ENCODE measurements at regions not wholly inside any gene's neighbourhood (a gene's known extent, or its start where the extent isn't known, plus 50 kb on each side); places are given as distances from the start of the nearest gene placed in this dataset.
"Not testable (repeated sequence)": the region's sequence is repeated elsewhere in the genome, so short reads cannot be mapped to it uniquely, and the experiment has no call there.

DNA sequence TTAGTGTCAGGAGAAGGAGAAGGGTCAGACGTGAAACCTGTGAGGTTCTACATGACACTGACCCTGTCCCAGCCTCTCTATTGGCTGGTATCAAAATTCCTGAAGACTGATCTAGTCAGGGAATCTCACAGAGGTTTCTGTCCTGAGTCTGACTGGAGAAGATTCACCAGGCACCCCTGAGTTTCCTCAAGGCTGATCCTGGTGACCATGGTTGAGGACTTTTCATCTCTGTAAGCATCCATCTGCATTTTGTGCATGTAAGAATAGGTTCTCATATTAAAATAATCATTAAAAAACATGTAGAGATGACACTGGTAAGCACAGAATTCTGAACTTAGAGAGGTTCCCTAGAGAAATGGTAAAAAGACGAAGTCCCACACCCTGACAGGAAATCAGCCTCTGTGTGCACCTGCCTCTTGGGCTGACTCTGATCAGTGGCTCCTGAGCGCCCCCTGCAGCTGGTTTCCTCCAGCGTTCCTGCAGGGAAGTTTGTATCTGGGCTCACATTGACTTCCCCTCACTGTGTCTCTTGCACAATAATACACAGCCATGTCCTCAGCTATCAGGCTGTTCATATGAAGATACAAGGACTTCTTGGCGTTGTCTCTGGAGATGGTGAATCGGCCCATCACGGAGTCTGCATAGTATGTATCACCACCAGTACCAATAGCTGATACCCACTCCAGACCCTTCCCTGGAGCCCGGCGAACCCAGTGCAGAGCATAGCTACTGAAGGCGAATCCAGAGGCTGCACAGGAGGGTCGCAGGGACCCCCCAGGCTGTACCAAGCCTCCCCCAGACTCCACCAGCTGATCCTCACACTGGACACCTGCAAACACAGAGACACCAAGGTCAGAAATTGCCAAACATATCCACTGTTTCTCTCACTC lies 991.9 kb downstream of the TMEM121 start:
- no peaks in the 10 kb centered on the region for H3K36me3 Mint-ChIP-seq (ENCODE audit: insufficient read depth)
- H3K4me1 Mint-ChIP-seq (ENCODE audit: low read depth), result no peaks in the 10 kb centered on the region
- H3K27ac Mint-ChIP-seq, result no peak overlapping the region
- DNase-seq (ENCODE audit: low spot score, unreplicated experiment), result no peak
- no peak overlapping the region for H3K4me3 Mint-ChIP-seq (ENCODE audit: low read depth)
- no peaks in the 10 kb centered on the region for H3K27me3 Mint-ChIP-seq
- peaks cover 71% of the 10 kb centered on the region for H3K9me3 Mint-ChIP-seq (ENCODE audit: low read depth)
- TF ChIP-seq CTCF (IDR thresholded peaks at IDR 0.05; ENCODE audit: unreplicated experiment), result no peak

DNA sequence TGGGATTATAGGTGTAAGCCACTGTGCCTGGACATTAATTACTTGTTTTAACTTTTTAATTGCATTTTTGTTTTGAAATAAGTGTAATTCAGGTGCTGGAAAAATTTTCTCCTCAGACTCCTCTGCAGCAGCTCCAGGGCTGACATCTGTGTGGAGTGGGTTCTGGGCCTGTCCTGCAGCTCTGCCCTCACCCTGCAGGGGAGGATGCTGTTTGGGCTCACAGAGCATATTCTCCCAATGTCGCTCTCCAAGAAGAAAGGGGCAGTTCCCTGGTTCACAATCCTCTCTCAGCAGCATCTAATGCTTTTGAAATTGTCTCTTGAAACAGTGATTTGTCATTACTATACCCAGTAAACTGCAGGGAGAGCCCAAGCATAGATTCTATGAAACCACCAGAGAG lies 995.7 kb downstream of the TMEM121 start:
- H3K27ac Mint-ChIP-seq, result not testable (repeated sequence)

GRCh38 chr14:106522990-106523389 lies 996.6 kb downstream of the TMEM121 start:
- Mint-ChIP-seq H3K9me3 (ENCODE audit: low read depth) (peaks cover 46% of the 10 kb centered on the region), H3K4me3 (ENCODE audit: low read depth) (no peak overlapping the region), H3K4me1 (ENCODE audit: low read depth) (no peaks in the 10 kb centered on the region), H3K36me3 (ENCODE audit: insufficient read depth) (no peaks in the 10 kb centered on the region), H3K27ac (no peak overlapping the region), H3K27me3 (no peaks in the 10 kb centered on the region)
- TF ChIP-seq CTCF (IDR thresholded peaks at IDR 0.05; ENCODE audit: unreplicated experiment), result no peak
- no peak for DNase-seq (ENCODE audit: low spot score, unreplicated experiment)

More for the DNA sequence above, 995.7 kb downstream of the TMEM121 start:
- H3K4me3 Mint-ChIP-seq (ENCODE audit: low read depth); H3K27me3 Mint-ChIP-seq; H3K36me3 Mint-ChIP-seq (ENCODE audit: insufficient read depth); H3K4me1 Mint-ChIP-seq (ENCODE audit: low read depth); DNase-seq (ENCODE audit: low spot score, unreplicated experiment): not testable (repeated sequence)
- peaks cover 52% of the 10 kb centered on the region for H3K9me3 Mint-ChIP-seq (ENCODE audit: low read depth)

DNA sequence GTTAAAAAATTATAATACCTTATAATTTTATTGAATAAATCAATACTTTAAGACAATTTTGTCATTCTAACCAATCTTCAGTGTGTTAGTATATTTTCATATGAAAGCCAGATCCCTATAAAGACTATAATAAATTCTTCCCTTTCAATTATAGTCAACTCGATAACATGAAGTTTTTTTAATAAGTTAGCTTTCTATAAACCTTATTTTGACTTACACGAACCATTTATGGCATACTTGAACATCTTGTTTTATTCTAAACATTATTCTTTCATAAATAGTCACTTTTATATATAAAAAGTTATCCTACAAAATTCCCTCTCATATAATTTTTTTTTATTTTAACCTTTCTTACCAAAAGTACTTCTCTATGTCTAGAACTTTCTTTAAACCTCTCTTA lies 1002.3 kb downstream of the TMEM121 start:
- TF ChIP-seq CTCF (IDR thresholded peaks at IDR 0.05; ENCODE audit: unreplicated experiment), result no peak
- Mint-ChIP-seq H3K4me1 (ENCODE audit: low read depth) (no peaks in the 10 kb centered on the region), H3K27ac (no peak overlapping the region), H3K36me3 (ENCODE audit: insufficient read depth) (peaks cover 2% of the 10 kb centered on the region), H3K9me3 (ENCODE audit: low read depth) (peaks cover 40% of the 10 kb centered on the region), H3K27me3 (no peaks in the 10 kb centered on the region), H3K4me3 (ENCODE audit: low read depth) (no peak overlapping the region)
- DNase-seq (ENCODE audit: low spot score, unreplicated experiment), result no peak

DNA sequence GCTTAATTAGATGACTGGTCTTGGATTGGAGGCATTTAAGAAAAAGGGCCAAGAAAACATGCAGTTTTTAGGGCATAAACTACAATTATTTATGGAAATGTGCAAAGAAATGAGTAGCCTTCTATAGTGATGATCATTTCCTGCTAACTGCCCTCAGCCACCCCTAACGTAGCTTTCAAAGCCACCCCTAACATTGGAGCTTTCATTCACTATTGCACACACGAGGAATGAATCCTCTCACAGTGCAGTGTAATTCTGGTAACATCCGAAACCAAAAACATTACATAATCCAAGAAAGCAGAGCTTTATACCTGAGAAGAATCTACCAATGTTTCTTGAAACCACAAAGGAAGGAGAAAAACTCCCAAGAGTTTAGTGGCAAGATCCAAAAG lies 1003.6 kb downstream of the TMEM121 start:
- no peaks in the 10 kb centered on the region for H3K4me1 Mint-ChIP-seq (ENCODE audit: low read depth)
- H3K36me3 Mint-ChIP-seq (ENCODE audit: insufficient read depth), result peaks cover 2% of the 10 kb centered on the region
- no peaks in the 10 kb centered on the region for H3K27me3 Mint-ChIP-seq
- no peak overlapping the region for H3K27ac Mint-ChIP-seq
- no peak for TF ChIP-seq CTCF (IDR thresholded peaks at IDR 0.05; ENCODE audit: unreplicated experiment)
- no peak overlapping the region for H3K4me3 Mint-ChIP-seq (ENCODE audit: low read depth)
- no peak for DNase-seq (ENCODE audit: low spot score, unreplicated experiment)
- H3K9me3 Mint-ChIP-seq (ENCODE audit: low read depth), result peaks cover 42% of the 10 kb centered on the region

Measured in progenitor cell of endocrine pancreas (in vitro differentiated cells).